Ascending aorta (tissue), 2 donors: ENCODE measurements at regions not wholly inside any gene's neighbourhood (a gene's known extent, or its start where the extent isn't known, plus 50 kb on each side); places are given as distances from the start of the nearest gene placed in this dataset.

Experiments
- DNase-seq, 2 donors: peaks; one replicate each; pipeline ENCODE4 v3.0.0-alpha.2; 2019; ENCODE audit warnings: low spot score in 2 of 2
- H3K27ac ChIP-seq, 2 donors: fragments of 200-600 bp; sonication (generic); one replicate each; pipeline ENCODE4 v1.5.1; 2016 to 2017; ENCODE audit warnings: mild to moderate bottlenecking in 1 of 2
- H3K27me3 ChIP-seq: fragments of 200-600 bp; sonication (generic); one replicate; pipeline ENCODE4 v1.5.1; 2017
- H3K36me3 ChIP-seq, 2 donors: fragments of 200-600 bp; sonication (generic); one replicate each; pipeline ENCODE4 v1.5.1; 2016
- H3K4me1 ChIP-seq, 2 donors: fragments of 200-600 bp; sonication (generic); one replicate each; pipeline ENCODE4 v1.5.1; 2016 to 2017; ENCODE audit warnings: mild to moderate bottlenecking in 1 of 2
- H3K4me3 ChIP-seq, 2 donors: fragments of 200-600 bp; sonication (generic); one replicate each; pipeline ENCODE4 v1.5.1; 2016 to 2017; ENCODE audit warnings: mild to moderate bottlenecking in 1 of 2
- H3K9me3 ChIP-seq, 2 donors: fragments of 200-600 bp; sonication (generic); one replicate each; pipeline ENCODE4 v1.5.1; 2016
- CTCF ChIP-seq, 3 experiments: fragments of 200-600 bp in 2 of 3; fragments of 450-650 bp in 1 of 3; sonication (generic) in 2 of 3; IDR thresholded peaks; one replicate each; pipeline ENCODE4 v1.5.1; 2016 to 2019; ENCODE audit warnings: antibody characterized with exemption in 3 of 3, mild to moderate bottlenecking in 1 of 3, moderate library complexity in 1 of 3
- intact Hi-C: fragments of 100-400 bp; cut with DNase I; formaldehyde crosslinking; loops from one replicate; pipeline ENCODE4 v1.15.1; 2023

GRCh38 chr11:34812905-34813576 lies 103.1 kb downstream of the APIP start:
- no peak for TF ChIP-seq CTCF (IDR thresholded peaks at IDR 0.05)
- intact Hi-C loops = no loop called here
- DNase-seq = no peak
- Histone ChIP-seq H3K4me3 (no peak overlapping the region), H3K9me3 (peaks cover 0 to 11% of the 10 kb centered on the region in 2 donors), H3K36me3 (no peaks in the 10 kb centered on the region), H3K27me3 (no peaks in the 10 kb centered on the region), H3K4me1 (no peaks in the 10 kb centered on the region), H3K27ac (no peak overlapping the region)

GRCh38 chr11:34811858-34812257 lies 104.3 kb downstream of the APIP start:
- DNase-seq = no peak
- Histone ChIP-seq H3K27ac (no peak overlapping the region), H3K9me3 (peaks cover 0 to 11% of the 10 kb centered on the region in 2 donors), H3K4me1 (no peaks in the 10 kb centered on the region), H3K36me3 (no peaks in the 10 kb centered on the region), H3K4me3 (no peak overlapping the region), H3K27me3 (no peaks in the 10 kb centered on the region)
- TF ChIP-seq CTCF (IDR thresholded peaks at IDR 0.05) = no peak
- intact Hi-C loops = no loop called here

GRCh38 chr11:34810107-34810562 lies 106.0 kb downstream of the APIP start:
- no peaks in the 10 kb centered on the region for H3K4me1 ChIP-seq
- DNase-seq = no peak
- intact Hi-C loops = no loop called here
- no peak overlapping the region for H3K4me3 ChIP-seq
- H3K27me3 ChIP-seq = no peaks in the 10 kb centered on the region
- H3K27ac ChIP-seq = no peak overlapping the region
- H3K9me3 ChIP-seq = peaks cover 0 to 11% of the 10 kb centered on the region in 2 donors
- H3K36me3 ChIP-seq = no peaks in the 10 kb centered on the region
- no peak for TF ChIP-seq CTCF (IDR thresholded peaks at IDR 0.05)

GRCh38 chr11:34809191-34810106 lies 106.7 kb downstream of the APIP start:
- peaks cover 0 to 11% of the 10 kb centered on the region in 2 donors for H3K9me3 ChIP-seq
- no peaks in the 10 kb centered on the region for H3K4me1 ChIP-seq
- no peak overlapping the region for H3K27ac ChIP-seq
- no peak for DNase-seq
- intact Hi-C loops = no loop called here
- H3K4me3 ChIP-seq = no peak overlapping the region
- no peak for TF ChIP-seq CTCF (IDR thresholded peaks at IDR 0.05)
- H3K36me3 ChIP-seq = no peaks in the 10 kb centered on the region
- H3K27me3 ChIP-seq = no peaks in the 10 kb centered on the region

GRCh38 chr11:34806875-34807274 lies 109.3 kb downstream of the APIP start:
- Histone ChIP-seq H3K27ac (no peak overlapping the region), H3K36me3 (no peaks in the 10 kb centered on the region), H3K9me3 (no peaks in the 10 kb centered on the region), H3K27me3 (no peaks in the 10 kb centered on the region), H3K4me1 (no peaks in the 10 kb centered on the region), H3K4me3 (no peak overlapping the region)
- TF ChIP-seq CTCF (IDR thresholded peaks at IDR 0.05) = no peak
- intact Hi-C loops = no loop called here
- no peak for DNase-seq
